ENCODE measurements at regions not wholly inside any gene's neighbourhood (a gene's known extent, or its start where the extent isn't known, plus 50 kb on each side); places are given as distances from the start of the nearest gene placed in this dataset.

DNA sequence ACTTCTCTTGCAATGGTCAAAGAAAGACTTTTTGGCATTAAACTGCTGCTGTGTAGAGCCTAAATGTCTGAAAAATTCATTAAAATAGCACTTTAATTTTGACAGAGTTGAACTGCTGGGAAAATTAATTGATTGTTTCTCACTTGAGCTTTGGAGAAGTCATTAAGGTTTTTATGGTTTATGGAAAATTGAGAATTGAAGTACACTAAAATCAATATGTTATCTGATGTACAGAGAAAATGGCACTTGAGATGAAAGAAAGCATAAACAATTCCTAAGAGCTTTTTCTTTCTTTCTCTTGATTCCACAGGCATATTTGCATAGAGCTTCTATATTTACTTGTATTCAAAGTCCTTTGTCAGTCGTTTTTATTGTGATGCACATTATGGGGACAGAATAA is 188.5 kb upstream of the CAND1 start:
- TF ChIP-seq, protein P1, sequence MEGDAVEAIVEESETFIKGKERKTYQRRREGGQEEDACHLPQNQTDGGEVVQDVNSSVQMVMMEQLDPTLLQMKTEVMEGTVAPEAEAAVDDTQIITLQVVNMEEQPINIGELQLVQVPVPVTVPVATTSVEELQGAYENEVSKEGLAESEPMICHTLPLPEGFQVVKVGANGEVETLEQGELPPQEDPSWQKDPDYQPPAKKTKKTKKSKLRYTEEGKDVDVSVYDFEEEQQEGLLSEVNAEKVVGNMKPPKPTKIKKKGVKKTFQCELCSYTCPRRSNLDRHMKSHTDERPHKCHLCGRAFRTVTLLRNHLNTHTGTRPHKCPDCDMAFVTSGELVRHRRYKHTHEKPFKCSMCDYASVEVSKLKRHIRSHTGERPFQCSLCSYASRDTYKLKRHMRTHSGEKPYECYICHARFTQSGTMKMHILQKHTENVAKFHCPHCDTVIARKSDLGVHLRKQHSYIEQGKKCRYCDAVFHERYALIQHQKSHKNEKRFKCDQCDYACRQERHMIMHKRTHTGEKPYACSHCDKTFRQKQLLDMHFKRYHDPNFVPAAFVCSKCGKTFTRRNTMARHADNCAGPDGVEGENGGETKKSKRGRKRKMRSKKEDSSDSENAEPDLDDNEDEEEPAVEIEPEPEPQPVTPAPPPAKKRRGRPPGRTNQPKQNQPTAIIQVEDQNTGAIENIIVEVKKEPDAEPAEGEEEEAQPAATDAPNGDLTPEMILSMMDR (IDR thresholded peaks at IDR 0.05), result no peak
- no peak for TF ChIP-seq POLR2A (IDR thresholded peaks at IDR 0.05)
